Endothelial cell (in vitro differentiated cells): ENCODE measurements at regions not wholly inside any gene's neighbourhood (a gene's known extent, or its start where the extent isn't known, plus 50 kb on each side); places are given as distances from the start of the nearest gene placed in this dataset.

Experiments
- DNase-seq: peaks from one replicate; pipeline ENCODE4 v3.0.0; 2021; ENCODE audit warnings: low spot score
- H3K27ac Mint-ChIP-seq: one replicate; pipeline ENCODE4 v1.8.0; 2021; ENCODE audit warnings: mixed read lengths, inconsistent platforms; ENCODE audit not compliant: unreplicated experiment
- H3K27me3 Mint-ChIP-seq: one replicate; pipeline ENCODE4 v1.8.0; 2021; ENCODE audit warnings: mild to moderate bottlenecking, moderate library complexity, mixed read lengths, inconsistent platforms; ENCODE audit not compliant: unreplicated experiment
- H3K36me3 Mint-ChIP-seq: one replicate; pipeline ENCODE4 v1.8.0; 2021; ENCODE audit warnings: mild to moderate bottlenecking, low read depth, mixed read lengths, inconsistent platforms; ENCODE audit not compliant: unreplicated experiment
- H3K4me1 Mint-ChIP-seq: one replicate; pipeline ENCODE4 v1.8.0; 2021; ENCODE audit warnings: mild to moderate bottlenecking, mixed read lengths, inconsistent platforms; ENCODE audit not compliant: unreplicated experiment
- H3K4me3 Mint-ChIP-seq: one replicate; pipeline ENCODE4 v1.8.0; 2021; ENCODE audit warnings: mild to moderate bottlenecking, mixed read lengths, inconsistent platforms; ENCODE audit not compliant: unreplicated experiment
- H3K9me3 Mint-ChIP-seq: one replicate; pipeline ENCODE4 v1.8.0; 2021; ENCODE audit warnings: mixed read lengths, inconsistent platforms; ENCODE audit not compliant: unreplicated experiment
- CTCF ChIP-seq: fragments of 200-600 bp; sonication (generic); IDR thresholded peaks from one replicate; pipeline ENCODE4 v1.5.0; 2021; ENCODE audit warnings: antibody characterized with exemption; ENCODE audit not compliant: unreplicated experiment

DNA sequence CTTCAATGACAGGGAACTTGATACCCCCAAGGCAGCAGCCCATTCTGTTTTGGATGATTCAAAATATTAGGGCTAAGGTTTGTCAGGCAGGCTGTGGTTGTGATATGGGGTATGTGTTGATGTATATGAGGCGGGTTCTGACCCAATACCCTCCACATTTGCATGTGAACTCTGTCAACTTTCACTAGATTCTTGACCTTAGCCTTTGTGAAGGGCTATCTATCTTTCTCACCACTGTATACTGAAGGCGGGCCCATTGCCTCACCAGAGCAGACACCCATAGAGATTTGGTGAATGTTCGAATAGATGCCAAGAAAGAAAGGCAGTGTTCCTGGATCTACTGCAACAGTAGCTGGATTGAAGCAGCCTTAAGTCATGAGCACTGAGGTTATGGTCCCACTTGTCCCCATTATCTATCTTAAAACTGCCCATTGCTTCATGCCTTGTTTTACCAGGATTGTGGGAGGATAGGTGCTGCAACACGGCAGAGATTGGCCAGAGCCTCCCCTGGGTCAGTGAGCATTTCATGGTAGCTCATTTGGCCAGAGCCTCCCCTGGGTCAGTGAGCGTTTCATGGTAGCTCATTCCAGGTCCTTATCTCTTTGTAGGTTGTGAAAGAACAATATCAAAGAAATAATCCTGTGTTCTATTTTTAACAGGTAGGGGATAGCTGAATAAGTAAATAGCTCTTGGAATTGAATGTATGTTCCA is 399.6 kb downstream of the TMEM135 start:
- no peak for DNase-seq
- TF ChIP-seq CTCF = no peak
- peaks cover 7% of the 10 kb centered on the region for H3K4me1 Mint-ChIP-seq

DNA sequence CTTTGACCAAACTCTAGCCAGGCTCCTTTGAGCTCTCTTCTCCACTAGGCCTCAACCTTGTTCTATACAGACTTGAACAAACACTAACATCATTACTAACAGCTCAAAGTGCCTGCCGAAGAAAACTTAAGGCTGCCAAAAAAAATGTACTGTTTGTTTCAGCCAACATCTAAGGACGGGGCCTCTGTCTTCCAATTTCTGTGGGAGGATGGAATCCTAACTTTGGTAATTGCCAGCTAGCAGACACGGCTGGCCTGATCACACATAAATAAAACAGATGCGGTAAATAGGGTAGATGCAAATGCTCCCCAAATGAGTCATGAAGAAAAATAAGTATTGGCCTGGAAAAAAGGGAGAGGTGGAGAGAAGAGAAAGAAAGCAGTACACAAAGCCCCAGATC is 394.3 kb downstream of the TMEM135 start:
- no peaks in the 10 kb centered on the region for H3K9me3 Mint-ChIP-seq
- H3K4me3 Mint-ChIP-seq = no peak overlapping the region
- DNase-seq = no peak
- TF ChIP-seq CTCF = no peak
- no peak overlapping the region for H3K27ac Mint-ChIP-seq
- H3K36me3 Mint-ChIP-seq = no peaks in the 10 kb centered on the region
- H3K4me1 Mint-ChIP-seq = peaks cover 7% of the 10 kb centered on the region
- peaks cover 2% of the 10 kb centered on the region for H3K27me3 Mint-ChIP-seq

More for the DNA sequence above, 399.6 kb downstream of the TMEM135 start:
- H3K27ac Mint-ChIP-seq = no peak overlapping the region
- no peaks in the 10 kb centered on the region for H3K9me3 Mint-ChIP-seq
- H3K4me3 Mint-ChIP-seq = no peak overlapping the region
- no peaks in the 10 kb centered on the region for H3K36me3 Mint-ChIP-seq
- peaks cover 2% of the 10 kb centered on the region for H3K27me3 Mint-ChIP-seq

DNA sequence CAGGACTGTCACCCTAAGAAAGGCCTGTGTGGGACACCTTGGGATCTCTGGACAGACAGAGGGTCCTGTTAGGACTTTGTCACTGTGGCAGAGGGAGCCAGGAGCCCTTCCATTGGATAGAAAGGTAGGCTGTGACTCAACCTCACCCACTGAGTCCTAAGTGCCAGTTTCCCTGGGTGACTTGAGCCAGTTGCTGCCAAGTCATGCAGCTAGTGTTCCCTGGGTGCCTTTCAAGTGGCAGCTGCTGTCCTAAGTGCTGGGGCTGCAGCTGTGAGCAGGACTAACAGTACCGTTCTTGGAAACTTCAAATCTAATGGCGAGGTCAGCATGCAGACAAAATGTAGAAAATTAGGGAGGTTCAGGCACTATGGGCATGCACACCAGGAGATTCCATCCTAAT is 393.7 kb downstream of the TMEM135 start:
- no peak for TF ChIP-seq CTCF
- DNase-seq = no peak
- Mint-ChIP-seq H3K27me3 (peaks cover 3% of the 10 kb centered on the region), H3K36me3 (no peaks in the 10 kb centered on the region), H3K4me1 (peaks cover 7% of the 10 kb centered on the region), H3K27ac (no peak overlapping the region), H3K4me3 (no peak overlapping the region), H3K9me3 (no peaks in the 10 kb centered on the region)

- no peak overlapping the region for H3K27ac Mint-ChIP-seq
- H3K9me3 Mint-ChIP-seq = no peaks in the 10 kb centered on the region
- no peak for TF ChIP-seq CTCF
- peaks cover 7% of the 10 kb centered on the region for H3K4me1 Mint-ChIP-seq
- H3K4me3 Mint-ChIP-seq = no peak overlapping the region
- H3K27me3 Mint-ChIP-seq = peaks cover 4% of the 10 kb centered on the region
- no peak for DNase-seq
- H3K36me3 Mint-ChIP-seq = no peaks in the 10 kb centered on the region
Measured at GRCh38 chr11:87430821-87431220, 393.1 kb downstream of the TMEM135 start.

DNA sequence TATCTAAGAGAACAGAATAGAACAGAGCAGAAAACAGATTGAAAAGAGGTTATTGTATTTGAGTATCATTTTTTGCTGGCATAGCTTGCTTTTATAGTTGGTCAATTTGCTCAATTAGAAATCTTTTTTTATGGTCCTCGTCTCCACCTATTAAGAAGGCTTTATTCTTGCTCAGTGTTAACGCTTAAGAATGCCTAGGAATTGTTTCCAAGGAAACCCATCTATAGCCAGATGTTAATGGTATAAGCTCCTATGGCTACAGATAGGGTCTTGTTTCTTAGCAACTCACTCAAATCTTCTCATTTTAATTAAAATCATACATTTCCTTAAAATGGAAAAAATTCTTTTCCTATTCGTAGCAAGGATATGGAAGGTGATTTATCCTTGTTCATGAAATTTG is 392.3 kb downstream of the TMEM135 start:
- H3K4me1 Mint-ChIP-seq = peaks cover 7% of the 10 kb centered on the region
- no peak overlapping the region for H3K4me3 Mint-ChIP-seq

More for the DNA sequence above, 392.3 kb downstream of the TMEM135 start:
- Mint-ChIP-seq H3K9me3 (no peaks in the 10 kb centered on the region), H3K27ac (no peak overlapping the region), H3K36me3 (no peaks in the 10 kb centered on the region), H3K27me3 (peaks cover 4% of the 10 kb centered on the region)
- no peak for TF ChIP-seq CTCF
- no peak for DNase-seq
